Astrocyte of the spinal cord (primary cell): ENCODE measurements at regions not wholly inside any gene's neighbourhood (a gene's known extent, or its start where the extent isn't known, plus 50 kb on each side); places are given as distances from the start of the nearest gene placed in this dataset.

Experiments used
- DNase-seq: peaks from one replicate; pipeline ENCODE4 v3.0.0; 2011; ENCODE audit warnings: low read depth, low spot score
- H3K4me3 ChIP-seq: 2 replicates; pipeline ENCODE4 v1.5.1; 2011; ENCODE audit warnings: low read depth, mild to moderate bottlenecking, low read length, moderate library complexity
- in situ Hi-C: cut with HindIII; loops from 2 replicates; pipeline ENCODE4 v1.10.0; 2017; ENCODE audit warnings: low sequenced_read_pairs
- TF ChIP-seq, protein P1 (sequence below): IDR thresholded peaks from 2 replicates; pipeline ENCODE4 v1.5.1; 2012; ENCODE audit warnings: low read depth, mild to moderate bottlenecking, low read length, inconsistent platforms

GRCh38 chr22:49179886-49180682 lies 647.6 kb downstream of the BRD1 start:
- no peak overlapping the region for H3K4me3 ChIP-seq
- in situ Hi-C loops = no loop called here
- DNase-seq = no peak
- TF ChIP-seq, protein P1, sequence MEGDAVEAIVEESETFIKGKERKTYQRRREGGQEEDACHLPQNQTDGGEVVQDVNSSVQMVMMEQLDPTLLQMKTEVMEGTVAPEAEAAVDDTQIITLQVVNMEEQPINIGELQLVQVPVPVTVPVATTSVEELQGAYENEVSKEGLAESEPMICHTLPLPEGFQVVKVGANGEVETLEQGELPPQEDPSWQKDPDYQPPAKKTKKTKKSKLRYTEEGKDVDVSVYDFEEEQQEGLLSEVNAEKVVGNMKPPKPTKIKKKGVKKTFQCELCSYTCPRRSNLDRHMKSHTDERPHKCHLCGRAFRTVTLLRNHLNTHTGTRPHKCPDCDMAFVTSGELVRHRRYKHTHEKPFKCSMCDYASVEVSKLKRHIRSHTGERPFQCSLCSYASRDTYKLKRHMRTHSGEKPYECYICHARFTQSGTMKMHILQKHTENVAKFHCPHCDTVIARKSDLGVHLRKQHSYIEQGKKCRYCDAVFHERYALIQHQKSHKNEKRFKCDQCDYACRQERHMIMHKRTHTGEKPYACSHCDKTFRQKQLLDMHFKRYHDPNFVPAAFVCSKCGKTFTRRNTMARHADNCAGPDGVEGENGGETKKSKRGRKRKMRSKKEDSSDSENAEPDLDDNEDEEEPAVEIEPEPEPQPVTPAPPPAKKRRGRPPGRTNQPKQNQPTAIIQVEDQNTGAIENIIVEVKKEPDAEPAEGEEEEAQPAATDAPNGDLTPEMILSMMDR = no peak

DNA sequence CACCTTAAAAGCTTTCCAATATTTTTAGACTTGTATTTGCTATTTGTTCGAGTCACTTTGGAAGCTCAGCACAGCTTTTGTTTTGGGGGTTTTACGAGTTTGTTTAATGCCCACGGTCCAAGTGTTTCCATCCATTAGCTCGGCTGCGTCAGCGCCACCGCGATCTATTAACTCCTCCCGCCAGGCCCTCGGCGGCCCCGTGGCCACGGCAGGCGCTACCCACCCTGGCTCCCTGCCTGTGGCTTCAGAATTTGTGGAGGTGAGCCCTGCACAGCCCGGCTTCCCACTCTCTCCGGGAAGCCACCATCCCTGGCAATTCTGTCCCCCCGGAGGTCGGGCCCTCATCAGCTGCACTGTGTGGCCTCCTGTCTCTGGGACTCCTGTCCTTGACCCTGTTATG lies 648.5 kb downstream of the BRD1 start:
- no peak overlapping the region for H3K4me3 ChIP-seq
- TF ChIP-seq, protein P1 = no peak
- no peak for DNase-seq
- in situ Hi-C loops = no loop called here

DNA sequence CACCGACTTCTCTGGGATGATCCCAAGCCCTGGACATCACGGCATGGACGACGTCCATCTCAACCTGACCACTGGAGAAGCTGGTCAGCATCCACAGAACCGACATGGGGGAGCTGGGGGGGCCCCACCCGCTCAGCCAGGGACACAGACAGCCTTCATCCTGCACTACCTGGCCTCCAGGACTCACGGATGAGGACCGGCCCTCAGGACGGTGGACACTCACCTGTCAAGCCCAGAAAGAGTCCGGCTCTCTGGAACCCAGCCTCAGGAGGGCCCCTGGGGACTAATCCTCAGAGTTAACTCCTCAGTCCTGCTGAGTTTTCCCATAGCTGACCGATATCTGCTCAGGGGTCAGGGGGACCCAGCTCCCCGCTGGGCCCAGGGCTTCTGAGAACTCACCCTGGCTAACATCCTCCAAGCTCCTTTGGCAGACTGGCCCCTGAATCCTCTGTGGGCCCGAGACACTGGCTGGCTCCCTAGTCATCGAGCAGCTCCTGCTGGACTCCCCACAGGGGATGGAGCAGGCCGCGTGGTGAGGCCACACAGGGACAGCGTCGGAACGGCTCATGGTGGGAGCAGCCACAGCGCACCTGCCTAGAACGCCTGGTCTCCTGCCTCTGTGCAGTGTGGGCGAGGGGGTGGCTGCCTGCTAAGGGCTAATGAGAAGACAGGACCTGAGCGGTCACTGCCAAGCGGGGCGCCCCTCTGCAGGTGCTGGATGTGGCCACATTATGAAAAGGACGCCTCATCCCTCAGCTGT lies 649.2 kb downstream of the BRD1 start:
- TF ChIP-seq, protein P1 = no peak
- H3K4me3 ChIP-seq = no peak overlapping the region
- in situ Hi-C loops = no loop called here
- DNase-seq = no peak

GRCh38 chr22:49177666-49178065 lies 650.0 kb downstream of the BRD1 start:
- TF ChIP-seq, protein P1 = no peak
- in situ Hi-C loops = no loop called here
- H3K4me3 ChIP-seq = no peak overlapping the region
- no peak for DNase-seq

- H3K4me3 ChIP-seq = no peak overlapping the region
- in situ Hi-C loops = no loop called here
- no peak for DNase-seq
- TF ChIP-seq, protein P1 = no peak
Measured at GRCh38 chr22:49176956-49177355, 650.7 kb downstream of the BRD1 start.

DNA sequence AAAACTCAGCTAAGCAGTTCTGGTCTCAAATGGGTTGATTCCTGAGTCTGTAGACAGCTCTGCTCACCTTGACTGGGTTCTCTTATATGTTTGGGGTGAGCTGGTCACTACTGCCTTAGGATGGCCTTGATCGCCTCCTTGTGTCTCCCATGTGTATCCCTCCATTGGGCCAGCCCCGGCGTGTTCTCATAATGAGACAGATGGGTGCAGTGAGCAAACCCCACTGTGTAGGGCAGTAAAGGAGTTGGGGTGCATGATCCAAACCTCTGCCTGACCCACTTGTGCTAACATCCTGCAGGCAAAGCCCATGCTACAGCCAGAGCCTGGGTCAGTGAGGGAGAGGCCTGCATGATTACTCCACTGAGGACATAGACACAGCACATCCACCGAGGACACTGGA lies 657.6 kb downstream of the BRD1 start:
- TF ChIP-seq, protein P1 = no peak
- in situ Hi-C loops = no loop called here
- no peak overlapping the region for H3K4me3 ChIP-seq
- no peak for DNase-seq
